GM21526 (cell line): ENCODE measurements at regions not wholly inside any gene's neighbourhood (a gene's known extent, or its start where the extent isn't known, plus 50 kb on each side); places are given as distances from the start of the nearest gene placed in this dataset.

ENCODE experiments used
- ATAC-seq: cut with Tn5 transposase; IDR thresholded peaks from one replicate; pipeline ENCODE4 v1.9.1; 2021; ENCODE audit warnings: moderate library complexity; ENCODE audit not compliant: unreplicated experiment, low FRiP score

- no peak for ATAC-seq
These were observed 53.6 kb upstream of the DPT start for GRCh38 chr1:168782559-168783116.

- no peak for ATAC-seq
These were observed 54.6 kb upstream of the DPT start for GRCh38 chr1:168783458-168784210.

DNA sequence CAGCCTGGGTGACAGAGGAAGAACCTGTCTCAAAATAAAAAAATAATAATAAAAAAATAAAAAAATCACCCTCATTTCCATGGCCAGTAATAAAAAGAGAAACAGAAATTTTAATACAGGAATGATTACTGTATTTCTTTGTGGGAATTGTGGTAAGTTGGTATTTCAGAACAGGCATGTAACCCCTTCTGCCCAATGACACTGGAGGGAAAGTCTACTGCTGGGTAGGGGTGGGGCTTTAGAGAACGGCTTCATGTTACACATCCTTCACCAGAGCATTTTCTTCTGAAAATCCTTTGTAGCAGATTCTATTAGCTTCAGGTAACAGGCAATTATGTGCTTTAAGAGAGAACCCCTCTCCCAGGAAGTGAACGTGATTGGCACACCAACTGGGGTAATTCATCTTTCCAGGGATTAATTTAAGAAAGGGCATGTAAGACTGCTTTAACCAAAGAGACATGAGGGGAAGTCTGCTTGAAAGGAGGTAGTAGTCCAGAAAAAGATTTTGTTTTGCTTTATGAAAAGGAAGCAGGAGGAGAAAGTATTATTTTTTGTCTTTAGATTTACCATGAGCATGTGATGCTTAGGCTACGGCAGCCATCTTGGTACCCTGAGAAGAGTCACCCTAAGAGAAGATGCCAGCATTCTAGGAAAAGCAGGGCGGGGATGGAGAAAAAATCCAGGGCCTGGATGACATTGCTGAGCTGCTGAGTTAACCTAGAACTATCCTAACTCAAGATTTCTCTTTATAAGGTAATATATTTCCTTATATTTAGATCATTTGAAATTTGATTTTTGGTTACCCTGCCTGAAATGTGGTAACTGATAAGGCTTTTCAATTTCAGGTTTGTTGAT, 57.7 kb upstream of the DPT start:
- no peak for ATAC-seq

DNA sequence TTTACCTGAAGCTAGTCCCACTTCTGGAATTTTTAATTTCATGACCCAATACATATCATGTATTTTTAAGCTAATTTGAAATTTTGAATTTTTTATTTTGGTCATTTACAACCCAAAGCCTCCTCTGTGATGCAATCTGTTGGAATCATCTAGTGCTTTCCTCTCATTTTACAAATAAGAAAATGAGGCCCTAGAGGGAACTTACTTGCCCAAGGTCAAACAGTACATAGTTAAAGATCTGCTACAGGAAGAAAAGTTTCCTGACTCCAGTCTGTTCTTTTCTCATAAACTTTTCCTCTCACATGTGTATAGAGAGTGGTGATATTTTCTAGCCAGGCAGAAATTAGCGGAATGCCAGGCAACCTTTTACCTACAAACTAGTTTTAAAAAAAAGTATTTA, 59.3 kb upstream of the DPT start:
- no peak for ATAC-seq

DNA sequence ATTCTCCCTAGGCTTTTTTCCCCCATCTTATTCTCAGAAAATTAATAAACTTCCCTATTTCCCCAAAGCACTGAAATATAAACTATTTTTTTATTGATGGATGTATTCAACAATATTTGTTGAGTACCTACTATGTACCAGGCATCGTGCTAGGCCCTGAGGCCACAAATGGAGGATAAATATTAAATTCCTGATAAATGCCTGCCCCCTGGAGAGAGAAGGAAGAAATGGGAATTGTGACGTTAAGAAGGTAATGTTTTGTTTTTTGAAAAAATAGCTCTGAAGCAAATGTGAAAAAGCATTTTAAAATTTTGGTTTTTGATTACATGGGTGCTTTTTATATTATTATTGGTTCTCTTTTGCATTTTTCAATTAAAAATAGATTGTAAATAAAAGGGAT, 60.5 kb upstream of the DPT start:
- ATAC-seq, result no peak

DNA sequence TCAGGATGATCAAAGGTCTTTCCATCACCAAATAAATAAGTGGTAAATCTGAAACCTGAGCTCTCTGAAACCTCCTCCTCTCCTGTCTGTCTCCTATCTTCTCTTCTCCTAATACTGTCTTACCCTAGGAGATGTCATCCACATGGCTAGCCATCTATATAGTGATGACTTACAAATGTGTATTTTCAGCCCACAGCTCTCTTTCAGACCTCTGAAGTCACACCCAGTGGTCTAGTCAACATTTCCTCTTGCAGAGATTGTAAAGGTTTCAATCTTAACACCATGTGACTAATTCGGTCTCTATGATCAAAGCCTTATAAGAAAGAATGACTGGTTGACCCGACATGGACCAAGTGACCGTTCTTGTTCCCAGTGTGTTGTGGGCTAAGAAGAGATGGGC, 63.1 kb upstream of the DPT start:
- no peak for ATAC-seq

DNA sequence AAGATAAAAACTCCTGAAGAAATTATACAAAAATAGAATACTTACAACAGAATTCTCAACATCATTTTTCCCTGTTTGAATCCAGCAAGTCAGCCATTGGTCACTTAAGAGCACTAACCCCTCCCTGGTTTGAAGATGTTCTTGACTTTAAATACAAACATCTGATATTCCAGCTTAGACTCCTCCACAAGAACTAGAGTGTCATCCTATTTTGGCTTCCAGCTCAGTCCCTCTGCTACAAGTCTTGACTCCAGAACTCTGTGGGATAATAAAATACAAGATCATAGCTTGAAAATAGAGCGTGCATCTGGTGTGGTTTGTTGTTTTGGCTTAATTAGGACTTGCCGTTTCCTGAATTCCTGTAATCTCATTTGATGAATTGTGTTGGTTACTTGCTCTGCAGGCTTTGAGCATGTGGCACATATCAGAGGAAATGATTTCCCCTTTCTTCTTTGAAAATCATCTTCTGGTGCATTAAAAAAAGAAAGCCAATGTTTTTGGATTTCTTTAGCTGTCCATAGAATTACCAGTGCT, 63.7 kb upstream of the DPT start:
- no peak for ATAC-seq

GRCh38 chr1:168794057-168794456, 65.1 kb upstream of the DPT start:
- no peak for ATAC-seq

- ATAC-seq, result no peak
These were observed 66.7 kb upstream of the DPT start for GRCh38 chr1:168795681-168796080.

DNA sequence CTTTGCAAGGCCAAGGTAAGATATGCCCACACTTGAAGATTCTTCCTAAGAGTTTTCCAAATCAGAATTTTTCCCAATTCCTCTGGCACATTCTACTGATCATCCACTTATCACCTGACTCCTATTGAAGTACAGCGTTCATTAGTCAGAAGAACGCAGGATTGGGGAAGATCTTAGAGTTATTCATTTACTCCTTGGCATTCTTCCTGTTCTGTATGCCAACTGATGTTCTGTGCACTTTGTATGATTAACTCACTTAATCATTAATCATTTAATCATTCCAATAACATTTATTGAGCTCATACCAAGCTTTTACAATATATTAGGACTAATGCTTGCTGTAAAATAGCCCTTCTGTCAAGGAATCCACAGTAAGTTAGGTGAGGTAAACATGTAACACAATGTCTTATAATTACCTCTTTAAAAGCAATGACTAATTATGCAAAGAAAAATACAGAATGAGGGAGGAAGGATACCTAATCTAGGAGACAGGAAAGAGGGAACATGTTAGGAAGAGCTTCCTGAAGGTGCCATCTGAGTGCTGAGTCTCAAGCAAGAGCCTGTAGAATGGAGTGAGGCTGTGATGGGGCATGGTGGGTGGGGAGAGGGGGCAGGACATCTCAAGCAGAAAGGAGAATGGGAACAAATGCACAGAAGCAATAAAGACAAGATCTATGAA, 71.1 kb upstream of the DPT start:
- no peak for ATAC-seq

- ATAC-seq, result no peak
These were observed 72.2 kb upstream of the DPT start for GRCh38 chr1:168801032-168801745.

DNA sequence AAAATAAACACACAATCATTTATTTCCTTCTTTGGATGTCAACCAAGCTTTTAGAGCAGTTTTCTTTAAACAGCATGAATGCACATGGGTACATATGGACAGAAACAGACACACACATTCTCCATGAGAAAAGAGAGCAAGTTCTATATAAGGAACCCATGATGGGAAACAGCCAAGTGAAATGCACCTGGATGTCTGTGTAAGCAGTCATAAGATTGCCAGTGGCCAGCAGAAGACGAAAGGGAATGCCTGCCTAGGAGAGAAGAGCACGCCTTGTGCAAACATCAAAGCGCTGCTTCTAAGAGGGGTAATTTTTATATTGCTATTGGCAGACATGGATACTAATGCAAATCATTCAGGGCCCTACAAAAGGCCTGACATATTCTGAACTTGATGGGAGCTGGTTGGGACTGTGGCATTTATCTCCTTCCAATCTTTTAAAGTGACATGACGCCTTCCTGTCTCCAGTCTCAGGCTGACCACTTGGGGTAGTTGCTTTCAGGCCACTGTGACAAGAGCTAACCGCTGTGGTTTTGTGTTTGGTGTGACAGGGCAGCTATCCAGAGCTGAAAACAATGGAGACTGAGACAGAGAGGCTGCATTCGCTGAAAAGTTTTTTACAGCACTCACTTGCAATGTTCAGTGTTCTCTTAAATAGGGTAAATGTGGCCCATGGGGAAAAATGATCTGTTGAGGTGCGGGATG, 75.0 kb upstream of the DPT start:
- no peak for ATAC-seq

DNA sequence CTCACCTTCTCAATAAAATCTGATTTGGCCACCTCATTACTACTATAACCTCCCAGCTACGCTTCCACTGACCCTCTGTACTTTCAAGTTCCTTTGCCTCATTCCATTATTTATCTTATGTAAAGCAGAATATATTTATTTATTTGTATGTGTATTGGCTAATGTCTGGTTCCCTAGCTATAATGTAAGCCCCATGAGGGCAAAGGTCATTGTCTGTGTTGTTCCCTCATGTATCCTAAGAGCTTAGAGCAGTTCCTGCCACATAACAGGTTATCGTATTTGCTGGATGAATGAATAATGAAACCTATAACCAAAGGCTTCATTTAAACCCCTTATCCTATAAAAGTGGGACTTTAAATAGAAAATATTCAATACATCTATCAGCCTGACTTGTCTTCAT, 77.9 kb upstream of the DPT start:
- no peak for ATAC-seq

- ATAC-seq, result no peak
These were observed 82.2 kb upstream of the DPT start for GRCh38 chr1:168811176-168811575.

DNA sequence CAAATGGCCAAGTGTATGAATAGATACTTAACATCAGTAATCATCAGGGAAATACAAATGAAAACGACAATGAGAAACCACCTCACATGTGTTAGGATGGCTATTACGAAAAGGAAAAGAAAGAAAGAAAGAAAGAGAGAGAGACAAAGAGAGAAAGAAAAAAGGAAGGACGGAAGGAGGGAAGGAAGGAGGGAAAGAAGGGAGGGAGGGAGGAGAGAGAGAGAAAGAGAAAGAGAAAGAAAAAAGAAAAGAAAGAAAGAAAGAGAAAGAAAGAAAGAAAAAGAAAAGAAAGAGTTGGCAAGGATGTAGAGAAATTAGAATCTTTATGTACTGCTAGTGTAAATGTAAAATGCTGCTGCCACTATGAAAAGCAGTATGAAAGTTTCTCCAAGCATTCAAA, 90.7 kb upstream of the DPT start:
- ATAC-seq, result no peak

DNA sequence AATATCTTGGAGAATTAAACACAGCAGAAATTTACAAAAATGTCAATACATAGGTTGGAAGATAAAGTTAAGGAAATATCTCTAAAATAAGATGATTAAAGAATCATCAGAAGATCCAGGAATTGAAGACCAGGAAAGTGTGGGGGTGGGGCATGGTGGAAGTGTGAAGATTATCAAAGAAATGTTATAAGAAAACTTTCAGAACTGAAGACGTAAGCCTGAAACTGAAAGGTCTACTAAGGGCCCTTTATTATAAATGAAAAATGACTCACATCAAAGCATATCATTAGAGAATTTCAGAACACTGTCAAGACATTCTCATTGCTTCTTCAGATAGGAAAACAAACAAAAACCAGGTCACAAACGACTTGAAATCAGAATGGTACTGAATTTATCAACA, 92.4 kb upstream of the DPT start:
- ATAC-seq, result no peak

- no peak for ATAC-seq
These were observed 93.9 kb upstream of the DPT start for GRCh38 chr1:168822911-168823310.

- no peak for ATAC-seq
These were observed 95.0 kb upstream of the DPT start for GRCh38 chr1:168823988-168824387.

DNA sequence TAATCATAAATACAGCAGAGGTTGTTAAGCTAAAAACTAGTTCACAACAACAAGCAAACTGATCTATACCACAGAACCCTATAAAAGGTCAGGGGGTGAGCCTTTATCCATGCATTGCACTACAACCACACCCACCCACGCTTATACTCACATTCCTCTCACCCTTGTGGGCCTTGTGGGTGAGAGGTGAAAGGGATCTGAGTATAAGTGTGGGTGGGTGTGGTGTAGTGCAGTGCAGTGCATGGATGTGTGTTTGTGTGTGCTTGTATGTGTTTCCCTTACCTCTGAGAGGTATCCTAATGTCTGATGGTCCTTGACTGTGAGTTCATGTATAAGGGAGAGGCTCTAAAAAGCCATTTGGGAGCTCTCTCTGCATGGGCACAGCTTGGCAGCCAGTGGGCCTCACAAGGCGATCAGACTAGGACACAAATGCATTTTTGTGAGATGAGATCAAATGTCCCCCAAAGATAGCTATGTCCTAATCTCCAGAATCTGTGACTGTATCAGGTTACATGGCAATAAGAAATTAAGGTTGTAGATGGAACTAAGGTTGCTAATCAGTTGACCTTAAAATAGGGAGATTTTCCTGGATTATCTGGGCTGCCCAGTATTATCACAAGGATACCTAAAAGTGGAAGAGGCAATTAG, 95.5 kb upstream of the DPT start:
- no peak for ATAC-seq
